Astrocyte (in vitro differentiated cells and primary cell): ENCODE measurements at regions not wholly inside any gene's neighbourhood (a gene's known extent, or its start where the extent isn't known, plus 50 kb on each side); places are given as distances from the start of the nearest gene placed in this dataset.
"Not testable (repeated sequence)": the region's sequence is repeated elsewhere in the genome, so short reads cannot be mapped to it uniquely, and the experiment has no call there.

Source experiments
- CTCF ChIP-seq: IDR thresholded peaks from 2 replicates; pipeline ENCODE4 v1.5.1; 2011; ENCODE audit warnings: low read depth, mild to moderate bottlenecking, inconsistent platforms, low read length, moderate library complexity; ENCODE audit not compliant: insufficient read depth
- EZH2 ChIP-seq: IDR thresholded peaks from 2 replicates; pipeline ENCODE4 v1.6.1; 2012; ENCODE audit warnings: mild to moderate bottlenecking, low read length, inconsistent platforms; ENCODE audit not compliant: insufficient read depth

- not testable (repeated sequence) for TF ChIP-seq CTCF, EZH2
Observed at GRCh38 chr10:130295761-130296160, 159.6 kb downstream of the GLRX3 start.
